ENCODE measurements at regions not wholly inside any gene's neighbourhood (a gene's known extent, or its start where the extent isn't known, plus 50 kb on each side); places are given as distances from the start of the nearest gene placed in this dataset.
"Not testable (repeated sequence)": the region's sequence is repeated elsewhere in the genome, so short reads cannot be mapped to it uniquely, and the experiment has no call there.

DNA sequence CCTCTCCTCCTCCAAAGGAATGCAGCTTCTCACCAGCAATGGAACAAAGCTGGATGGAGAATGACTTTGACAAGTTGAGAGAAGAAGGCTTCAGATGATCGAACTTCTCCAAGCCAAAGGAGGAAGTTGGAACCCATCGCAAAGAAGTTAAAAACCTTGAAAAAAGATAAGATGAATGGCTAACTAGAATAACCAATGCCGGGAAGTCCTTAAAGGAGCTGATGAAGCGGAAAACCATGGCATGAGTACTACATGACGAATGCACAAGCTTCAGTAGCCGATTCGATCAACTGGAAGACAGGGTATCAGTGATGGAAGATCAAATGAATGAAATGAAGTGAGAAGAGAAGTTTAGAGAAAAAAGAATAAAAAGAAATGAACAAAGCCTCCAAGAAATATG lies 629.2 kb upstream of the PABPC4L start:
- DNase-seq, result not testable (repeated sequence)

DNA sequence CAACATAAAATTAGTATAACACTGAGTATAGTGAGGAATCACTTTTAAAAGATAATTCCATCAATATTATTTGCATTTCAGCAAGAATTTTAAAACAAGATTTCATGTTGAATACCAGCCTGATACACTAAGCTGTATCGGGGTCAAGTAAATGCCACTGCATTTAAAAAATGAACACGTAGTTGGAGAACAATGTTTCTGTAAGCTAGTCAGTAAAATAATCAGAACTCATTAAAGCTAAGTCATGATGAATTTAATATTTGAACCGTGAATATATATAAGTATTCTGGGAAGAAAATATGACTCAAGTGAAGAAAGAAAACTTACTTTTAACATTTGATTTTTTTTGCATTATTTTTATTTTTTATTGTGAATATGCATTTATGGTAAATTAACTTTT lies 611.0 kb upstream of the PABPC4L start:
- DNase-seq, result no peak

DNA sequence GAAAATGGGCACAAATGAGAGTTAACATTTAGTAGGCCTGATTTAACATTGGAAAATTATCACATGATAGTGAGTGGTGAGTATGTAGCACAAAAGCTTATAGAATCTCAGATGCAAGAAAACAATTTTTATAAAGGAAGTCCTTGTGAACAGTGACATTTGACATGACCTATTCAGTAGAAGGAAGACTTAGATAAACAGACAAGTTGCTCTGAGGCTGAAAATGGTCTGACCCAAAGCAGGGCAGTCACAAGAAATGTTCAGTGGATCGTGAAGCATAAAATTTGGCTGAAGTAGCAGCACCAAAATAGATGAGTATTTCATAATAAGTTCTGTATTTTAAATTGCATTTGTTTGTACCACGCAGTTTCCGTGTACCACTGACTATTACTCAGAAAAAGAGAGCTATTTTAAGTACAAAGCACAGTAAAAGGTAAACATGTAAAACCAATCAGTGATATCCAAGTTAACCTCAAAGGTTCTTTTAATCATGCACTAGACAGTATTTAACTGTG lies 605.7 kb upstream of the PABPC4L start:
- no peak for DNase-seq

DNA sequence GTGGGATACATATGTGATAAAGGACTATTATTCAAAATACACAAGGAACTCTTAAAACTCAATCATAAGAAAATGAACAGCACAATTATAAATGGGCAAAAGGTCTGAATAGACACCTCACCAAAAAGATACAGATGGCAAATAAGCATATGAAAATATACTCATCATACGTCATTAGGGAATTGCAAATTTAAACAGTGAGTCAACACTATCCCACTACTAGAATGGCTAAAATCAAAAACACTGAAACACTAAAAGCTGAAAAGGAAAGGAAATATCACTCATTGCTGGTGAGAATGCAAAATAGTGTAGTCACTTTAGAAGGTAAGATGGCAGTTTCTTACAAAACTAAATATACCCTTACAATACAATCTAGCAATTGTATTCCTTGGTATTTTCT lies 597.0 kb upstream of the PABPC4L start:
- no peak for DNase-seq

DNA sequence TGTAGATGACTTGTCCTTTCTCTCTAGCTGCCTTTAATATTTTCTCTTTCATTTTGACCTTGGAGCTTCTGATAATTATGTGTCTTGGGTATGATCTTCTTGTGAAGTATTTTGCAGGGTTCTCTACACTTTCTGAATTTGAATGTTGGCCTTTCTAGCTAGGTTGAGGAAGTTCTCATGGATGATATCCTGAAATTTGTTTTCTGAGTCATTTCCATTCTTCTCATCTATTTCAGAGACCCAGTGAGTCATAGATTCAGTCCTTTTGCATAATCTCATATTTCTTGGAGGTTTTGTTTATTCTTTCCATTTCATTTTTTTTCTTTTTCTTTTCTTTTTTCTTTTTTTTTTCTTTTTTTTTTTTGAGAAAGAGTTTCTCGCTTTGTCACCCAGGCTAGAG lies 585.7 kb upstream of the PABPC4L start:
- DNase-seq, result no peak

DNA sequence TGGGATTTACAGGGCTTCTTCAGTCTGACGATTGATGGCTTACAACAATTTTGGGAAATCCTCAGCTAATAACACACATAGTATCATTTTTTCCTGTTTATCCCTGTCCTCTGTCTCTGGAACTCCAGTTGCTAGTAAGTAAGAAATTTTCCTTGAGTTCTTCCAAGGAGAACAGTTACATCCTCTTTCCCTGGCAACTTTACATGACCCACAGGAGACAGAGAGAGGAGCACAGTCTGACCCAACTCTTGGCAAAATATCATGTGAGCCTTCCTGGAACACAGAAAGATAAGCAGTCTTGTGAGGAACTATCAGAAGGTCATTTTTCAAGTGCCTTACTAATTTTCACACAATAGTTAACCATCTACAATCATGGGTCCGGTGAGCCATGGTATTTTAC lies 578.7 kb upstream of the PABPC4L start:
- no peak for DNase-seq

DNA sequence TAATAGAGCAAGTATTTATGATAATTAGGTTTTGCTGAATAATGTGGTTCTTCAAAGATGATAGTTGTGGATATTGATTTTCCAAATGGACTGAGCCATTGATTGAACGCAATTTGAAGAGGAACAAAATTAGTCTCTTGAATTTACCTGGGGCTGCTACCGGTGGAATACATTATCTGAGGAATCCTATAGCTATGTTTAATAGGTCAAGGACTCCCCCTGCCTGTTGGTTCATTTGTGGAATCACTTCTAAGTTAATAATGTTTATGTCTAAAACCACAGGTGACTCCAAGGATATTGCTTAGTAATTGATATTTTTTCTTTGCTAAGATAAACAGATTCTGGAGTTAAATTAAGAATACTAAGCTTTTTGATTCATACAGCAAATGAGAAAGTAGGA lies 576.0 kb upstream of the PABPC4L start:
- peak; percentile 90 for DNase-seq

DNA sequence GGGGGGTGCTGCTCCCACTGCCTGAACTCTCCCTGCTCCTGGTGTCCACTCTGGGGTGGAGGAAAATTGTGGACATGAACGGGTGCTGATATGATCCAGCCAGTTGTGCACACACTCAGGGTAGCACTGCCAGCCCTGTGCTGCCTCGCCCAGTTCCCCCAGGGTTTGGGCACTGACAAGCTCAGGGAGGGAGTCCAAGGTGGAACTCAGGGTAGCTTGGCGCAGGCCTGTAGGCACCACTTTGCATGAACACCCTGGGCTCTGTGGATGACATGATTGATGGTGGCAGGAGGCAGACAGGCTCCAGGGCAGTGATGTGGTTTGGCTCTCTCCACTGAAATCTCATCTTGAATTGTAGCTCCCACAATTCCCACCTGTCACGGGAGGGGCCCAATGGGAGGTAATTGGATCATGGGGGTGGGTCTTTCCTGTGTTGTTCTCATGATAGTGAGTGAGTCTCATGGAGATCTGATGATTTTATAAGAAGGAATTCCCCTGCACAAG lies 572.0 kb upstream of the PABPC4L start:
- DNase-seq, result no peak

DNA sequence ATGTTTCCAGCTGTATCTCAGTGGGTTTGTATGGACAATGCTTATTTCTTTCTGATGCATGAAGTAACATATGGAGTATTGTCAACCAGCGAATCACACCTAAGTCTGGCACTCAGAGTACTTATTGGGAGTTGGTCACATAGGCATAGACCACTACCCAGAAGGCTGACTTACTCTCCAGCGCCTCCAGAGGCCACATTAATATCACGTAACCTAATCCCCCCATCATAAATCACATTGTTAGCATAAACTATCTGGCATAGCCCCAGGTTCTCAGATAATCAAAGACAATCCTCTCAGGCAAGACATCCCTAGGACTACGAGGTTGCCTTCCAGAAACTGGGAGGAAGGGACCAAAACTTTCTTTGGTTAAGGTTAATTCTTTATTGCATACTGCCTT lies 560.5 kb upstream of the PABPC4L start:
- DNase-seq, result no peak

DNA sequence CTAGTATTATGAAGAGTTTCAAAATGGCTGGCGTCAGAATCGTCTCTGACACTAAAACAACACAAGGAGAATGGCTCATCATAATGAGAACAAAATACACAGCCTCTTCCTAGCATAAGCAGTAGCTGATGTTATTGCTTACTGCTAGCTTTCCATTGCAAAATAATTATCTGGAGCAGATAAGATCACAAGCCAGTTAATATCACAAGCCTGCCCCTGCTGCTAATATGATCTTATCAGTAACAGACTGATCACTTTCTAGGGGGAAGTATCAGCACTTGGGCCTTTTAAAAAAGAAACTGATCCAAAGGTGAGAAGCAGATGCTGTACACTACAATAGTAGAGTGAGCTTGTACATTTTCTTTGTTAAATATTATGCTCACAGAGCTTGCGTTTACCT lies 554.8 kb upstream of the PABPC4L start:
- DNase-seq, result peak; percentile 44

DNA sequence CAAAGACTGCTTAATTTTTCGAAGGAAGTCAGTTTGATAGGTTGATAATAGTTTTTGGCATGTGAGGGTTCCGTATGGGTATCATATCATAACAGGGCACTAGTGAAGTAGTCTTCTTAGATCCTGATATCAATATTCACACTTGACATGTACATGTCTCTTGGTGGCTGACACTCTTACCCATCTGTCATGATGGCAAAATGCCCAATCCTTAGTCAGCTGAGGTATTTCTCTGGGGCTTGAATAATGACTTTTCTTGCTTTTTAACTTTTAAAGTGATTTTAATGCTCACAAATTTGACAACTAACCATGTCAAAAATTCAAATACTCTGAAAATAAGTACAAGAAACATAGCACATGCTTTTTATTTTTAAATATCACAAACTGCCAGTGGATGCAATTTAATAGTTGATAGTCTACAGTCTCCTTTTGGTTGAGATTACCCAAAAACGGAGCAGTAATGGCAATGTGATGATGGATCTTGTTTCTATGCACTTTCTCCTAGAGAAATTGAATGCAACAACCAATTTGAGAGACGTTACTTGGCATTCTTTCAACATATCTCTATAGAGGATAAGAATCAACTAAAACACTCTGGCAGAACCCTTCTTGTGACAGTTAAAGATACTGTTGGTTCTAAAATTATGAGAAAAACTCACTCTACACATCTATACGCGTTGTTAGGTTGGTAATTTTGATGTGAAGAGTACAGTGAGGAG lies 552.9 kb upstream of the PABPC4L start:
- no peak for DNase-seq

DNA sequence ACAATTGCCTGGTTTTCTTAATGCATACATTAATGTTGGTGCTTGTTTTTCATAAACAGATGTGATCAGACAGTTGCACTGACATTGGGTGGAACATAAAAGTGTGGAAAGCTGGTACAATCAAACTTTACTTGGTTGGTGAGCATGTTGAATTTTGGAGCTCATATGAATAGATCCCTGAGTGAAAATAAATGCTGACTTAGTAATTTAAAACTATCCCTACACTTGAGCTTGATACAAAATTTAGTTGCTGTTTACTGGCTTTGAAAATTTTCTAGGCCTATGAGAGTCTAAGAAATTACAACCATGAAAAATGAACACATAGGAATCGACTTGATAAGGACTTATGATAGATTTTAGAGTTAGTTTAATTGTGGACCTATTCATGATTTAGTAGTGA lies 551.8 kb upstream of the PABPC4L start:
- no peak for DNase-seq

DNA sequence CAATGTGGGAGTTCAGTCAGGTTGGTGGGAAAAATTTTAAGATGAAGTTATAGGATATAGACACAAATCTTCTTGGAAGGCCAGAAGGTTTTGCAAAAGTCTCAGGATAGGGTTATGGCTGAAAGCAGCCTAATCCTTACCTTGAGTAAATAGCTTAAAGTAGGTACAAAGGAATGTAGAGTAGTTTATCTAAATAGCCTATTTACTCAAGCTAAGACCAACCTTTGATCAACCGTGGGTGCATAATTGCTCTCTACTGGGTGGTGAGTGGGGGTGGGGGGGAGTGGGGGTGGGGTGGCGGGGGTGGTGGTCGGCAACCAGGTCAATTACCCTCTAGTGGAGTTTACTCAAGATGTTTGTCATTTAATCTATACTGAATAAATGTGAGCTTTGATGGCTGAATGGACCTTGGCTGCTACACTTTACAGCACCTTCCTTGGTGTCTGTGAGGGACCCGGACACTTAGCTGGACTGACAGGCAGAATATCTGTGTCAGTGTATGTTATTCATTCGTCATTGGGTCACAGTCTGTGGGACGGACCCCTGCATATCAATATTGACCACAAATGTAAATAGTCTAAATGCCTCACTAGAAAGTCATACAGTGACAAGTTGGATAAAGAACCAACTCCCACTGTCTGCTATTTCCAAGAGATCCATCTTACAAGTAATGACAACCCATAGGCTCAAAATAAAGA lies 545.7 kb upstream of the PABPC4L start:
- no peak for DNase-seq

DNA sequence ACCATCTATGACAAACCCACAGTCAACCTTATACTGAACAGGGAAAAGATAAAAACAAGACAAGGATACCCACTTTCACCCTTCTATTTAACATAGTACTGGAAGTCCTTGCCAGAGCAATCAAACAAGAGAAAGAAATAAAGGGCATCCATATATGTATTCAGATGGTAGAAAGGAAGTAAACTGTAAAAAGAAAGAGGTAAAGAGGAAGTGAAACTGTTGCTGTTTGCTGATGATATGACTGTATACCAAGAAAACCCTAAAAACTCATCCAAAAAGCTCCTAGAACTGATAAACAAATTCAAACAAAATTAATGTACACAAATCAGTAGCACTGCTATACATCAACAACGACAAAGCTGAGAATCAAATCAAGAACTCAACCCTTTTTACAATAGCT lies 538.7 kb upstream of the PABPC4L start:
- no peak for DNase-seq

DNA sequence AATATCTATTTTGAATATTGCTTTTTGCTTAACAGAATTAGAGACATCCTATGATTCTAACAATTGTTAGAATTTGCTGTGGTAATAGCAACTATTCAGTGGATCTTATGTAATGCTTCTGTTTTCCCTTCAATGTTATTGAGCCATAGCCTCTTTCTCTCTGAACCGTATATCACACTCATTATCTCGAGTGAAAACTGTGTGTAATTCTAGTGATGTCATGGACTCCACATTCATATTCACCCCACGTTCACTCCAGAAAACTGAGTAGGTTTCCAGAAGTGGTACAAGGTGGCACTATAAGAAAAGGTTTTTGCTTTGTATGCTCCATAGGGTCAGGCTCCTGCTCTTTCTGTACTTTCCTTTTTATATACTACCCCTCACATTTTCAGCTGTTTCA lies 534.3 kb upstream of the PABPC4L start:
- DNase-seq, result no peak

DNA sequence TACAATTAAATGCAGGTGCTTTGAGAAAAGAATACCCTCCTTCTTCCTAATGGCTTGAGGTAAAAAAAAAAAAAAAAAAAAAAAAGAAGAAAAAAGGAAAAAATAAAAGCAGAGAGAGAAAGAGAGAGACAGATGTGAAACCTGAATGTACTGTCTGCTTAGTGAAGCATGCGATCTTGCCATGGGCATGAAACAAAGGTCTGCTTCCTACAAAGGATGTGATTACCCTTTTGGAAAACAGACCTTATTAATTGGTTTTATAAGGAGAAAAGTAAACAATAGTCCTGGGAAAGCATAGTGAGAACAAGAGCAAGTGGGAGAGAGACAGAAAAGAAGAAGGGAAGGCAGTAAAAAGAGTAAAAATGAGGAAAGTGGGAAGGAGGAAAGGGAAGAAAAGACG lies 526.1 kb upstream of the PABPC4L start:
- DNase-seq, result peak; percentile 87

DNA sequence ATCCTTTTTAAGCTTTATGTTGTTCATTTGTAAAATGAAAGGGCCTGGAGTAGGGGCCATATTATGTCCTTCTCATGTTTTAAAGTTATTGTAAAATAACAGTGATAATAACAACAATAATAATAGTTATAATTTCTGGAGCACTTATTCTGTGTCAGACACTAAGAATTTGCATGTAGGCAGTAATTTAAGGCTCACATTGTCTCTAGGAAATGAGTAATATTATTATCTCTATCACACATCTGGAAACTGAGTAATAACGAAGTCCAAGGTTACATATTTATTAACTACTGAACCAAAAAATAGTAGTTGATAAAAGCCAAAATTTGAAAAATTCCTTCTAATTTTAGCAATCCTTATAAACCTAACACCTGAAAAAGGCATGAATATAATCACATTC lies 520.7 kb upstream of the PABPC4L start:
- DNase-seq, result no peak

DNA sequence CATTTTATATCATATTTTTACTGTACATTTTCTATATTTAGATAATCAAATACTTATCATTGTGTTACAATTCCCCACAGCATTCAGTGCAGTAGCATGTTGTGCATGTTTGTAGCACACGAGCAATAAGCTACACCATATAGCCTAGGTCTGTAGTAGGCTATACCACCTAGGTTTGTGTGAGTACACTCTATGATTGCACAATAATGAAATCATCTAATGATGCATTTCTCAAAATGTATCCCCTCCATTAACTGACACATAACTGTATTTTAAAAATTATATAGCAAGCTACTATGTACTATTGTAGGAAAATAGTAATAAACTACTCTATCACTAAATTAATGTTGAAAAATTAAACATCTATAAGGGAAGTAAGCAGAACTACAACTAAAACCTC lies 518.4 kb upstream of the PABPC4L start:
- DNase-seq, result no peak

DNA sequence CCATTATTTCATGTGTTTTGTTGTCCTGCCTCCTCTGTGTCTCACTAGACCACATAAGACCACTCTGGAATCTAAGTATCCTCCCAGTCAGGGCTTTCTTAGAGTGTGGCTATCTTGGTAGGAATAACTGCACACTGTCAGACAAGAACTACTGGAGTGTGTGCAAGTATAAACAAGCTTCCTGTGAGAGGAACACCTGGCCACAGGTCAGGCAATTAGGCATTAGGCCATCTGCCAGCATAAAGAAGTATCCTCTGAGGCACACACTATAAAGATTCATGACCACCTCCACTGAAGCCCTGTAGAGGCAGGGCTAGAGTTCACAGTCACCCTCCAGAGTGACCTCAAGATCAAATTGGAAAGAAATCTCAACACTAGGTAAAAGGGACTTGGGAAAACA lies 507.0 kb upstream of the PABPC4L start:
- peak; percentile 42 for DNase-seq

DNA sequence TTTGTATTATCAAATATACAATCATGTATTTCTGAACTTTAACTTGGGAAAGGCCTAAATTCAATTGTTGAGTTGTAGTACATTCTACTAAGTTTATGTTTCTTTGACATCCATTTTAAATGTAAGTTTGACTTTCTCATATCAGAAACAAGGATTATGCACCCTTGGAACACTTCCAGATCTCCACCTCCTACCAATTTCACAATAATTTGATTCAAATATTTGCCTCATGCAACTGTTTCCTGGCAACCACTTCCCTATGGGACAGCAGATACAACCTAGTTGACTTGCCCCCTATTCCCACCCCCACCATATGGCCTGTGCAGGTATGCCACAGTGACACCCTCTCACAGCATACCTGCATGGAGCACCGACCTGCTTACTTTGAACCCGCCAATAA lies 506.4 kb upstream of the PABPC4L start:
- DNase-seq, result no peak

DNA sequence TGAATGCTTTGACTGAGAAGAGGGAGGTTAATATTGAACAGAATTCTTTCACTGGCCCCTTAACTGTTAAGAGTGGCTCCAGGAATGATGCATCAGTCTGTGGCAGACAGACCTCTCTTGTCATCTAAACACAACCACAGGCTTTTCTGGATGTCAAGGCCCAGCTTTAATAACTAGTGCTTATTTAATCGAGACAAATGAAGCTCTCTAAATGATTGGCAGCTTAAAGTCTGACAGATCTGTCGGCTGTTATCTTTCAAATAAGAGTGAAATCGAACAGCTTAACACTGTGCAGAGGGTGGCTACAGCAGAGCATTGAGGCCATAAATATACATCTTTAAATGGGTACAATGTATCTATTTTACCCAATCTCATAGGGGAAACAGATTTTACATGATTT lies 500.8 kb upstream of the PABPC4L start:
- DNase-seq, result no peak

DNA sequence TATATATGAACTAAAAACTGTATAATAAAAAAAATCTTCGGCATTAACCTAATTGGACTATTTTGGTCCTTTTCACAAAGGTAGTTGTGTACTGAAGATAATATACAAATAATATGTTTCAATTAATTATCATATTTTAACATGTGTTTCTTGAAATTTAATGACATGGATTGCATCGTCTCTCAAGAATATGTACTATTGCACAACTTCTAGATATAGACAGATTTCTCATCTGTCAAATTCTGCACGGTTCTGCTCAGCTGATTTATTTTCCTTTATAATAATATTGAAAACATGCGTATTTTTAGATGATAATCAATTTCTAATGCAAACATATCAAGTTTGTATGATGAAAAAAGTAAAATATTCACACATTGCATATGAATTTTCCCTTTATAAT lies 498.7 kb upstream of the PABPC4L start:
- DNase-seq, result no peak

DNA sequence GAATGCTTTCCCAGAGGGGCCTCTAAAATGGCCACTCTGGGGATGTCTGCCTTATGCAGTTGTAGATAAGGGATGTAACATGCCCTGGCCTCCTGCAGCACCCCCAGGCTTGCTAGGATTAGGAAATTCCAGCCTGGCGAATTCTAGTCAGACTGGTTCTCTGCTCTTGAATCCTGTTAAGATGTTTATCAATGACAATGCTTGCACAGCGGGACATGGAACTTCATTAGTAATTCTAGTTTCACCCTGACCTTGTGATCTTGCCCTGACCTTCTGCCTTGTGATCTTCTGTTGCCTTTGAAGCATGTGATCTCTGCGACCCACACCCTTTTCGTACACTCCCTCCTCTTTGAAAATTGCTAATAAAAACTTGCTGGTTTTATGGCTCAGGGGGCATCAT lies 497.2 kb upstream of the PABPC4L start:
- not testable (repeated sequence) for DNase-seq

DNA sequence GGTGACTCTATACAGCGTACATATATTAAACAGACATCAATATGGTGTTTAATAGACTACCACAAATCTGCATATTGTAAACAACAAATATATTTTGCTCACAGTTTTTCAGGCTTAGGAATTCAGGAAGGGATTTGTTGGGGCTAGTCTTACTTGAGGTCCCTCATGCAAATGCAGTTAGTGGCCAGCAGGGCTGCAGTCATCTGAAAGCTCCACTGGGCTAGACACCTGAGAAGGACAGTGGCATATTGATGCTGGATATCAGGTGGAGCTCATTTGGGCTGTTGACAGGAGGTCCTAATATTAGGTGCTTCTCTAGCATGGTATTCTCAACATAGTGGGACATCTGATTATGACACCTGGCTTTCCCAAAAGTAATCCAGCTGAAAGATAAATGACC lies 493.8 kb upstream of the PABPC4L start:
- DNase-seq, result no peak

DNA sequence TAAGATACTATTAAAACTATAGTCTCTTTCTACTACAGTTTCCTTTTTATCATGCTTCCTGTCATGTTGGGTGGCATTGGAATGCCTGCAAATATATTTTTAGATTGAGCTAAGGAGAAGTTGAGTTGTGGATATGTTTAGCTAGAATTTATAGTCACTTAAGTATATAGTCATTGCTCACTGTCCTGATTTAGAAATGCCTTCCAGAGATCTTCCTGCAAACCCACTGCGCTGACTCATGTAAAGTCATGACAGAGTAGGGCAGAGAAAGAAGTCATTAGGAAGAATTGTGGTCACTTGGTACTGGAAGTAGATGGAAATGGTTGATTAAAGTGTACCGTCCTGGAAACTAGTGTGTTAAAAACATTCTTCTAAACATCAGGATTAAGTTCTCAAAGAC lies 490.3 kb upstream of the PABPC4L start:
- DNase-seq, result no peak
